ENCODE measurements at regions not wholly inside any gene's neighbourhood (a gene's known extent, or its start where the extent isn't known, plus 50 kb on each side); places are given as distances from the start of the nearest gene placed in this dataset.
A peak's percentile ranks its signal among the peaks of the same experiment; 100 is the strongest.

DNA sequence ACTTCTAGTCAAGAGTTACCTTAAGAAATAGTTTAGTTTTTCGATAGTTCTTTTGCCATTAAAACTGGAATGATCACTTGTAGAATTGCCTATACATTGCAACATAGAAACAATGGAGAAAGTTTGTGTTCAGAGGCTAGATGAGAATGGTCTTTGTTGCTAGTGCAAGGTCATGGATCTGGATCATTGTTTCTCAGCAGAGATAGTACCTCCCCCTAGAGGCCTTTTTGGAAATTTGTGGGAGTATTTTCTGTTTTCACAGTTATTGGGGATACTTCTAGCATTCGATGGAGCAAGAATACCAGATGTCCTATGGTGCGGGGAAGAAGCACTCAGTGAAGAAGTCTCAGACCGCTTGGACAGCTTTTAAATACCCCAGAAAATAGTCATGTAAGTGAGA is 138.8 kb upstream of the HMGA2 start:
- H3K36me3 ChIP-seq (replicated peaks; ENCODE audit: insufficient read depth, low read length): no peaks in the 10 kb centered on the region
- H3K27me3 ChIP-seq (replicated peaks; ENCODE audit: insufficient read depth, low read length): no peaks in the 10 kb centered on the region
- no peak overlapping the region for H3K9ac ChIP-seq (ENCODE audit: low read length)
- no peak for DNase-seq
- H2AFZ ChIP-seq (ENCODE audit: low read length): no peak overlapping the region
- TF ChIP-seq, protein P1, sequence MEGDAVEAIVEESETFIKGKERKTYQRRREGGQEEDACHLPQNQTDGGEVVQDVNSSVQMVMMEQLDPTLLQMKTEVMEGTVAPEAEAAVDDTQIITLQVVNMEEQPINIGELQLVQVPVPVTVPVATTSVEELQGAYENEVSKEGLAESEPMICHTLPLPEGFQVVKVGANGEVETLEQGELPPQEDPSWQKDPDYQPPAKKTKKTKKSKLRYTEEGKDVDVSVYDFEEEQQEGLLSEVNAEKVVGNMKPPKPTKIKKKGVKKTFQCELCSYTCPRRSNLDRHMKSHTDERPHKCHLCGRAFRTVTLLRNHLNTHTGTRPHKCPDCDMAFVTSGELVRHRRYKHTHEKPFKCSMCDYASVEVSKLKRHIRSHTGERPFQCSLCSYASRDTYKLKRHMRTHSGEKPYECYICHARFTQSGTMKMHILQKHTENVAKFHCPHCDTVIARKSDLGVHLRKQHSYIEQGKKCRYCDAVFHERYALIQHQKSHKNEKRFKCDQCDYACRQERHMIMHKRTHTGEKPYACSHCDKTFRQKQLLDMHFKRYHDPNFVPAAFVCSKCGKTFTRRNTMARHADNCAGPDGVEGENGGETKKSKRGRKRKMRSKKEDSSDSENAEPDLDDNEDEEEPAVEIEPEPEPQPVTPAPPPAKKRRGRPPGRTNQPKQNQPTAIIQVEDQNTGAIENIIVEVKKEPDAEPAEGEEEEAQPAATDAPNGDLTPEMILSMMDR (IDR thresholded peaks at IDR 0.05; ENCODE audit: low read length): peak; percentile 50
- TF ChIP-seq EZH2phosphoT487 (IDR thresholded peaks at IDR 0.05; ENCODE audit: low read length): no peak
- H3K4me1 ChIP-seq (ENCODE audit: low read length): no peaks in the 10 kb centered on the region
- no peaks in the 10 kb centered on the region for H4K20me1 ChIP-seq (ENCODE audit: insufficient read depth, low read length)
- H3K4me2 ChIP-seq (ENCODE audit: low read depth, low read length): no peak overlapping the region
- H3K4me3 ChIP-seq (ENCODE audit: low read length): no peak overlapping the region
- no peaks in the 10 kb centered on the region for H3F3A ChIP-seq (ENCODE audit: insufficient read depth, low read length)
- H3K79me2 ChIP-seq (ENCODE audit: low read length): no peaks in the 10 kb centered on the region
- H3K27ac ChIP-seq (ENCODE audit: low read length): no peak overlapping the region
- H3K9me3 ChIP-seq (replicated peaks; ENCODE audit: insufficient read depth, low read length): no peaks in the 10 kb centered on the region
- H3K9me2 ChIP-seq (replicated peaks; ENCODE audit: insufficient read depth, low read length): no peaks in the 10 kb centered on the region

DNA sequence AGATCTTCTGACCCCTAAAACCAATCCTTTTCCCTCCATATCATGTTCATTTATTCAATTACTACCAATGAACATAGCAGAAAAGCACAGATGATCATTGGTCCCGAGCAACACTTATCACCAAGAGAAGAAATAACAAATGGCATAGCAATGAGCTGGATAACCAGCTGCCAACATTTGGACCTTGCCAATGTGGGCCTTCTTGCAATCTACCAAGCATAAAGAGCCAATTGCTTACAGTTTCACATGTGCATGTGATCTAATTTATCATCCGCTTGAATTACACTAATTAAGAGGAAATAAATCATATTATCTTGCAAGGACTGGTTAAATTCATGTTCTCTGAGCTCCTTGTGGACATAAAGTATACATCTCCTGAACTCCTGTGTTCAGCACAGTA is 134.8 kb upstream of the HMGA2 start:
- H3K36me3 ChIP-seq (replicated peaks; ENCODE audit: insufficient read depth, low read length): no peaks in the 10 kb centered on the region
- no peaks in the 10 kb centered on the region for H4K20me1 ChIP-seq (ENCODE audit: insufficient read depth, low read length)
- no peaks in the 10 kb centered on the region for H3K79me2 ChIP-seq (ENCODE audit: low read length)
- no peak overlapping the region for H3K4me2 ChIP-seq (ENCODE audit: low read depth, low read length)
- no peaks in the 10 kb centered on the region for H3F3A ChIP-seq (ENCODE audit: insufficient read depth, low read length)
- DNase-seq: no peak
- H3K9ac ChIP-seq (ENCODE audit: low read length): no peak overlapping the region
- no peak overlapping the region for H2AFZ ChIP-seq (ENCODE audit: low read length)
- H3K27me3 ChIP-seq (replicated peaks; ENCODE audit: insufficient read depth, low read length): no peaks in the 10 kb centered on the region
- no peak overlapping the region for H3K4me3 ChIP-seq (ENCODE audit: low read length)
- TF ChIP-seq, protein P1 (IDR thresholded peaks at IDR 0.05; ENCODE audit: low read length): no peak
- TF ChIP-seq EZH2 (optimal IDR thresholded peaks at IDR 0.05; ENCODE audit: low read depth, low read length) (no peak), EZH2phosphoT487 (IDR thresholded peaks at IDR 0.05; ENCODE audit: low read length) (no peak)
- no peaks in the 10 kb centered on the region for H3K9me3 ChIP-seq (replicated peaks; ENCODE audit: insufficient read depth, low read length)
- H3K27ac ChIP-seq (ENCODE audit: low read length): no peak overlapping the region
- H3K4me1 ChIP-seq (ENCODE audit: low read length): no peaks in the 10 kb centered on the region
- no peaks in the 10 kb centered on the region for H3K9me2 ChIP-seq (replicated peaks; ENCODE audit: insufficient read depth, low read length)

DNA sequence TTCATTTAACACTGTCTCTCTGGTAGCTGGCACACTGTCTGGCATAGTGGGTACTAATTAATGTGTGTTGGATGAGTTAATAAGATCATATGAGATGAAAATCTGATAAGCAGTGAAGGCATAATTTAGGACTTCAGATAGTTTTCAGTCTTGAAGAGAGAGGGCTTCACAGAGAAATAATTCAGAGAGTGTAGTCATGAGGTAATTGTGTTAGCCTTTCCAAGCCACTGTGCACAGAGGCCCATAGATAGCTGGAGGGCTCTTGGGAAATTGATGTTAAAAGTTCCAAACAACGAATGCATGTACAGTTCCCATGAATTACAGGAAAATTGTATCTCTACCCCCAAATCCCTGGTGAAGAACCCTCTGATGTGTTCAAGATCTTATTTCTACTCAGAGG is 133.8 kb upstream of the HMGA2 start:
- Histone ChIP-seq H3K9me2 (replicated peaks; ENCODE audit: insufficient read depth, low read length) (no peaks in the 10 kb centered on the region), H3K9ac (ENCODE audit: low read length) (no peak overlapping the region)

More for the DNA sequence above, 133.8 kb upstream of the HMGA2 start:
- Histone ChIP-seq H3K4me2 (ENCODE audit: low read depth, low read length) (no peak overlapping the region), H3K27me3 (replicated peaks; ENCODE audit: insufficient read depth, low read length) (no peaks in the 10 kb centered on the region), H3K9me3 (replicated peaks; ENCODE audit: insufficient read depth, low read length) (no peaks in the 10 kb centered on the region), H4K20me1 (ENCODE audit: insufficient read depth, low read length) (no peaks in the 10 kb centered on the region), H3K4me1 (ENCODE audit: low read length) (no peaks in the 10 kb centered on the region), H3K79me2 (ENCODE audit: low read length) (no peaks in the 10 kb centered on the region), H3K4me3 (ENCODE audit: low read length) (no peak overlapping the region), H2AFZ (ENCODE audit: low read length) (no peak overlapping the region), H3F3A (ENCODE audit: insufficient read depth, low read length) (no peaks in the 10 kb centered on the region), H3K36me3 (replicated peaks; ENCODE audit: insufficient read depth, low read length) (no peaks in the 10 kb centered on the region), H3K27ac (ENCODE audit: low read length) (no peak overlapping the region)
- no peak for DNase-seq
- TF ChIP-seq, protein P1 (IDR thresholded peaks at IDR 0.05; ENCODE audit: low read length): no peak

Measured in MM.1S (cell line).